ENCODE measurements at regions not wholly inside any gene's neighbourhood (a gene's known extent, or its start where the extent isn't known, plus 50 kb on each side); places are given as distances from the start of the nearest gene placed in this dataset.

DNA sequence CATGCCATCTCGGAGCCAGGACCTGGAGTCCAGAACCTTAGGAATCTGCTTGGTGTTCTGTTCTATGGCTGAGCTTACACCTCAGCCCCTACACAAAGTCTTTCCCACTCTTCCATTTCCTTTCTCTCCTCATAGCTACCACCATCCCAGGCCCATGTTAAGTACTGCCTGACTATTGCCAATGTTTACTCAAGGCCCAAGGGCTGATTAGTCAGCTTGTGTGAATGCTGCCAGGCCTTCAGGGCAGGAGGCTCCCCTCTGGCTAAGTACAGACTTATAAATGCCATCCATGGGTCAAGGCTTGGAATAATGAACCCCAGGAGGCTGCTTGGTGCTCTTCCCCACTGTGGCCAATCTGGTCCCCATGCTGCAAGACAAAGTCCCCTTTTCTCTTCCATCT lies 411.6 kb upstream of the MAGEB18 start:
- TF ChIP-seq, protein P1, sequence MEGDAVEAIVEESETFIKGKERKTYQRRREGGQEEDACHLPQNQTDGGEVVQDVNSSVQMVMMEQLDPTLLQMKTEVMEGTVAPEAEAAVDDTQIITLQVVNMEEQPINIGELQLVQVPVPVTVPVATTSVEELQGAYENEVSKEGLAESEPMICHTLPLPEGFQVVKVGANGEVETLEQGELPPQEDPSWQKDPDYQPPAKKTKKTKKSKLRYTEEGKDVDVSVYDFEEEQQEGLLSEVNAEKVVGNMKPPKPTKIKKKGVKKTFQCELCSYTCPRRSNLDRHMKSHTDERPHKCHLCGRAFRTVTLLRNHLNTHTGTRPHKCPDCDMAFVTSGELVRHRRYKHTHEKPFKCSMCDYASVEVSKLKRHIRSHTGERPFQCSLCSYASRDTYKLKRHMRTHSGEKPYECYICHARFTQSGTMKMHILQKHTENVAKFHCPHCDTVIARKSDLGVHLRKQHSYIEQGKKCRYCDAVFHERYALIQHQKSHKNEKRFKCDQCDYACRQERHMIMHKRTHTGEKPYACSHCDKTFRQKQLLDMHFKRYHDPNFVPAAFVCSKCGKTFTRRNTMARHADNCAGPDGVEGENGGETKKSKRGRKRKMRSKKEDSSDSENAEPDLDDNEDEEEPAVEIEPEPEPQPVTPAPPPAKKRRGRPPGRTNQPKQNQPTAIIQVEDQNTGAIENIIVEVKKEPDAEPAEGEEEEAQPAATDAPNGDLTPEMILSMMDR (IDR thresholded peaks at IDR 0.05; ENCODE audit: low read depth, low read length) = no peak
- Histone ChIP-seq H3K4me3 (ENCODE audit: low read depth, low read length) (no peak overlapping the region), H3K27me3 (ENCODE audit: control insufficient read depth, insufficient read depth, low read length) (no peaks in the 10 kb centered on the region), H3K9me3 (ENCODE audit: control insufficient read depth, insufficient read depth, low read length) (no peaks in the 10 kb centered on the region), H3K27ac (ENCODE audit: low read depth, low read length) (no peak overlapping the region)
- no peak for DNase-seq (ENCODE audit: low read depth, low spot score)
- CTCF ChIA-PET = no interaction called here
- POLR2A ChIA-PET = no interaction called here

DNA sequence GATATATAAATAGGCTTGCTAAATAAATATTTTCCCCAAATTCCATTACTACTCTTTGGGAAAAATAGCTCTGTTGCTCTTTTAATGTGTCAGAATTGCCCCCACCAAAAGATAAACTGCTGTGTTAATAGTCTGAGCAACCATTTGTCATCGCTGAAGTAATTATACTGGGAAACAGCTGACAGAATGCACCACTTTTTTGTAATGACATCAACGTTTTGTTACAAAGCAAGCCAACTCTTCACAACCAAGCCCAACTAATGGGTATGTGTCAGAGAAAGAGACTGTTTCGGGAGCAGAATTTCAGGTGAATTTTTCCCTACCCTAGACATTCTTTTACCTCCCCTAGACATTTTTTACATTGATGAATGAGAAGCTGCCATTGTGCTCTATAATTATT lies 405.0 kb upstream of the MAGEB18 start:
- no peak overlapping the region for H3K4me3 ChIP-seq (ENCODE audit: low read depth, low read length)
- no peak overlapping the region for H3K27ac ChIP-seq (ENCODE audit: low read depth, low read length)
- no peak for DNase-seq (ENCODE audit: low read depth, low spot score)
- POLR2A ChIA-PET = no interaction called here
- H3K27me3 ChIP-seq (ENCODE audit: control insufficient read depth, insufficient read depth, low read length) = no peaks in the 10 kb centered on the region
- CTCF ChIA-PET = no interaction called here
- no peaks in the 10 kb centered on the region for H3K9me3 ChIP-seq (ENCODE audit: control insufficient read depth, insufficient read depth, low read length)
- TF ChIP-seq, protein P1 (IDR thresholded peaks at IDR 0.05; ENCODE audit: low read depth, low read length) = no peak

DNA sequence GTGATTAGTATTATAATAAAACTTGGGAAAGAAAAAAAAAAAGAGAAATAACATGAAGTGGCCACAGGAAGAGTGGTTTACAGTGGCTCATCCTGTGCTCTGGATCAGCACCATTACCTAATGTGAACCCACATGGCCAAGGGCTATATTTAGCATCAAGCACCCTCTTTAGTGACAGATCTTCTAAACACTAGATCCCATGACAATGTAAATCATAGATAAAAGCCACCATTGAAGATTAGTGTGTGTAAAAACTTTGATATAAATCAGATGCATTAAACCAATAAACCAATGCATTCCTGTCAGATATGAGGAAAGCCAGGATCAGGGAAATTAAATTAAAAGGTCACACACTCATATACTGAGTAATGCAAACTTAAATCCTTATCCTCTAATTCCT lies 400.6 kb upstream of the MAGEB18 start:
- DNase-seq (ENCODE audit: low read depth, low spot score) = peak; percentile 15
- TF ChIP-seq, protein P1 (IDR thresholded peaks at IDR 0.05; ENCODE audit: low read depth, low read length) = no peak
- ChIA-PET CTCF (no interaction called here), POLR2A (no interaction called here)
- Histone ChIP-seq H3K9me3 (ENCODE audit: control insufficient read depth, insufficient read depth, low read length) (no peaks in the 10 kb centered on the region), H3K4me3 (ENCODE audit: low read depth, low read length) (no peak overlapping the region), H3K27me3 (ENCODE audit: control insufficient read depth, insufficient read depth, low read length) (no peaks in the 10 kb centered on the region), H3K27ac (ENCODE audit: low read depth, low read length) (no peak overlapping the region)

DNA sequence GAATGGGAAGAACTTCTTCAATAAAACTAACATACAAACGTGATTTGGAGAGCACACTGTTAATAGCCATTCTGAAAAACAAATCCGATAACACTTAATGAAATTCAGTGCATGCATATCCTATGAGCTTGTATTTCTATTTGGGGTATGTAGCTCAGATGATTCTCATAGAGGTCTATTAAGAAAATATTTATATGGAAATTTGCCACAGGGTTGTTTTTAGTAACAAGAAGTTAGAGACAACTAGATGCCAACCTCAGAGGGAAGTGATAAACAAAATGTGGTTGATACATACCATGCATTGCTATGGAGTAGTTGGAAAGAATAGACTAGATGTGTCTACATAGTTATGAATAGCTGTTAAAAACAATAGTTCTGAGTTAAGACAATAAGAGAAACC lies 395.8 kb upstream of the MAGEB18 start:
- TF ChIP-seq, protein P1 (IDR thresholded peaks at IDR 0.05; ENCODE audit: low read depth, low read length) = no peak
- no peak for DNase-seq (ENCODE audit: low read depth, low spot score)
- Histone ChIP-seq H3K4me3 (ENCODE audit: low read depth, low read length) (no peak overlapping the region), H3K9me3 (ENCODE audit: control insufficient read depth, insufficient read depth, low read length) (no peaks in the 10 kb centered on the region), H3K27me3 (ENCODE audit: control insufficient read depth, insufficient read depth, low read length) (no peaks in the 10 kb centered on the region), H3K27ac (ENCODE audit: low read depth, low read length) (no peak overlapping the region)
- CTCF ChIA-PET = no interaction called here
- POLR2A ChIA-PET = no interaction called here

DNA sequence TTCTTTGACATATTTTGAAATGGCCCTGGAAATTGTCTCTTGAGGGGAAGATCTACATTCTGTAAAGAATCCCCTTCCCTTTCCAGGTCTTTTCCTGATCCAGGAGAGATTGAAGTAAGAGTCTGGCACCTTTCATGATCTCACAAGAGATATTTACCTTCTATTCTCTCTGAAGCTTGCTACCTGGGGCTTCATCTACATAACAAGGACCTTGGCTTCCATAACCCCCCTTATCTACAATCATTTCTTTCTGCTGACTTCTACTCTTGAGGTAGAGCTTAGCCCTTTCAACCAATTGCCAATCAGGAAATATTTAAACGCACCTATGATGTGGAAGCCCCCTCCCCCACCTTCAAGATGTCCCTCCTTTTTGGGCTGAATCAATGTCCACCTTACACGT lies 383.7 kb upstream of the MAGEB18 start:
- CTCF ChIA-PET = no interaction called here

More for the DNA sequence above, 383.7 kb upstream of the MAGEB18 start:
- no peak for DNase-seq (ENCODE audit: low read depth, low spot score)
- no peaks in the 10 kb centered on the region for H3K9me3 ChIP-seq (ENCODE audit: control insufficient read depth, insufficient read depth, low read length)
- no peaks in the 10 kb centered on the region for H3K27me3 ChIP-seq (ENCODE audit: control insufficient read depth, insufficient read depth, low read length)
- H3K4me3 ChIP-seq (ENCODE audit: low read depth, low read length) = no peak overlapping the region
- TF ChIP-seq, protein P1 (IDR thresholded peaks at IDR 0.05; ENCODE audit: low read depth, low read length) = no peak
- H3K27ac ChIP-seq (ENCODE audit: low read depth, low read length) = no peak overlapping the region
- POLR2A ChIA-PET = no interaction called here
